ENCODE measurements at regions not wholly inside any gene's neighbourhood (a gene's known extent, or its start where the extent isn't known, plus 50 kb on each side); places are given as distances from the start of the nearest gene placed in this dataset.

DNA sequence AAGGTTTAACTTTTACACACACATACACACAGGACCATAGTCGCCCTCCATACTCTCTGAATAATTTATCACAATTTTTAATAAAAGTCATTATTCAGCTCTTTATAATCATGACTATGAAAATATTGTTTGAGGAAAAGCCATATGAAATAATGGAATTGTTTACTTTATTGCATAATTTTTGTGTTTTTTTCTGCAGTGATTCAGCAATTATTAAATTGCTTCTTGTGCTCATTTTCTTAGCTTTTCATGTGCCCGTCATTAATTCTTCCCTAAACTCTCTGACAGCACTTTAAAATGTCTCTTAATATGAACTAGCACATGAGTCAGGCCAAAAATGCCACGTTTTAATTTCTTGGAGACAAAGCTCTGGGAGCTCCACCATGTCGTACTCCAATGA lies 77.5 kb upstream of the ALX4 start (continued):
- TF ChIP-seq, protein P1, sequence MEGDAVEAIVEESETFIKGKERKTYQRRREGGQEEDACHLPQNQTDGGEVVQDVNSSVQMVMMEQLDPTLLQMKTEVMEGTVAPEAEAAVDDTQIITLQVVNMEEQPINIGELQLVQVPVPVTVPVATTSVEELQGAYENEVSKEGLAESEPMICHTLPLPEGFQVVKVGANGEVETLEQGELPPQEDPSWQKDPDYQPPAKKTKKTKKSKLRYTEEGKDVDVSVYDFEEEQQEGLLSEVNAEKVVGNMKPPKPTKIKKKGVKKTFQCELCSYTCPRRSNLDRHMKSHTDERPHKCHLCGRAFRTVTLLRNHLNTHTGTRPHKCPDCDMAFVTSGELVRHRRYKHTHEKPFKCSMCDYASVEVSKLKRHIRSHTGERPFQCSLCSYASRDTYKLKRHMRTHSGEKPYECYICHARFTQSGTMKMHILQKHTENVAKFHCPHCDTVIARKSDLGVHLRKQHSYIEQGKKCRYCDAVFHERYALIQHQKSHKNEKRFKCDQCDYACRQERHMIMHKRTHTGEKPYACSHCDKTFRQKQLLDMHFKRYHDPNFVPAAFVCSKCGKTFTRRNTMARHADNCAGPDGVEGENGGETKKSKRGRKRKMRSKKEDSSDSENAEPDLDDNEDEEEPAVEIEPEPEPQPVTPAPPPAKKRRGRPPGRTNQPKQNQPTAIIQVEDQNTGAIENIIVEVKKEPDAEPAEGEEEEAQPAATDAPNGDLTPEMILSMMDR (IDR thresholded peaks at IDR 0.05 in 2 of 3, conservative IDR thresholded peaks at IDR 0.05 in 1 of 3; ENCODE audit: borderline replicate concordance in 1 of 3, insufficient read depth in 1 of 3, low read depth in 2 of 3, low read length in 2 of 3) = no peak
- TF ChIP-seq SRF (IDR thresholded peaks at IDR 0.05; ENCODE audit: low read depth) (no peak), EGR1 (IDR thresholded peaks at IDR 0.05; ENCODE audit: low read depth) (no peak), ELF1 (IDR thresholded peaks at IDR 0.05; ENCODE audit: borderline replicate concordance, low read depth) (no peak)
- TF ChIP-seq, protein P2, sequence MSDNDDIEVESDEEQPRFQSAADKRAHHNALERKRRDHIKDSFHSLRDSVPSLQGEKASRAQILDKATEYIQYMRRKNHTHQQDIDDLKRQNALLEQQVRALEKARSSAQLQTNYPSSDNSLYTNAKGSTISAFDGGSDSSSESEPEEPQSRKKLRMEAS (IDR thresholded peaks at IDR 0.05) = no peak

DNA sequence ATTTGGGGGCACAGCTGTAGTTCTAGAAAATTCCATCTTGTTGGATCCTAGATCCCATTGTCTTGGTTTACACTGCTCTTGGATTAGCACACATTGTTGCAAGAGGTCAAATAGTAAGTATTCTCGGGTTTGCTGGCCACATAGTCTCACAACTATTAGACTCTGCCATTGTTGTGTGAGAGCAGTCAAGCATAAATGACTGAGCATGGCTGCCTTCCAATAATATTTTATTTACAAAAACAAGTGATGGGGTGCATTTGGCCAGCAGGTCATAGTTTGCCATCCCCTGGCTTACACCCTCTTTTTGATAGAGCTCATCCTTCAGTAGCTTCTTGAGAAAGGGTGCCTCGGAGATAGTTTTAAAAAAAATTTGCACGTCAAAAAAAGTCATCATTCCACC lies 77.9 kb upstream of the ALX4 start:
- no peak for DNase-seq (ENCODE audit: low read depth, low spot score)
- no TSS peak for BruUV-seq (replicated peaks)
- no peaks in the 10 kb centered on the region for H3K36me3 ChIP-seq (ENCODE audit: control insufficient read depth in 1 of 2, insufficient read depth in 2 of 2, low read length in 2 of 2)
- ATAC-seq = no peak
- H2AFZ ChIP-seq (ENCODE audit: low read depth, low read length, poor library complexity, severe bottlenecking) = no peak overlapping the region
- H3K27me3 ChIP-seq (ENCODE audit: insufficient read depth, low read length) = peaks cover 5% of the 10 kb centered on the region; the same call in 1 of the 2 replicates
- TF ChIP-seq ELF1 (IDR thresholded peaks at IDR 0.05; ENCODE audit: borderline replicate concordance, low read depth) (no peak), FOSL1 (IDR thresholded peaks at IDR 0.05; ENCODE audit: low read depth) (no peak), ZNF274 (IDR thresholded peaks at IDR 0.05; ENCODE audit: low read depth, low read length) (no peak)
- RAD21 ChIA-PET (ENCODE audit: low non-redundant PET in 1 of 2, low total read pairs in 2 of 2, uncharacterized antibody in 2 of 2, unreplicated experiment in 2 of 2) = no interaction called here
- H3K4me2 ChIP-seq (ENCODE audit: low read length) = no peak overlapping the region
- CTCF ChIA-PET = no interaction called here
- no peak overlapping the region for H3K4me3 ChIP-seq (replicated peaks in 1 of 2; ENCODE audit: low read depth in 1 of 2, low read length in 2 of 2)
- no peaks in the 10 kb centered on the region for H3K79me2 ChIP-seq (ENCODE audit: insufficient read depth, low read length)
- intact Hi-C loops (cut with micrococcal nuclease) = loop anchor here (2.0 kb wide), 1 partner anchor 51 kb away; no protein-coding TSS in a partner anchor
- peaks cover 0 to 8% of the 10 kb centered on the region in 2 experiments; a peak in 1 of 4 replicates for H3K9me3 ChIP-seq (ENCODE audit: control insufficient read depth in 1 of 2, insufficient read depth in 1 of 2, low read depth in 1 of 2, low read length in 2 of 2)
- H3K9ac ChIP-seq (ENCODE audit: low read length) = no peak overlapping the region
- POLR2A ChIA-PET = no interaction called here
- no peaks in the 10 kb centered on the region for H3K9me2 ChIP-seq (ENCODE audit: insufficient read depth)
- no peaks in the 10 kb centered on the region for H4K20me1 ChIP-seq (ENCODE audit: insufficient read depth)
- H3K27ac ChIP-seq (ENCODE audit: low read depth, low read length) = no peak overlapping the region
- H3K4me1 ChIP-seq (ENCODE audit: control insufficient read depth in 1 of 2, insufficient read depth in 2 of 2, low read length in 2 of 2) = no peaks in the 10 kb centered on the region

All from HCT116 (cell line).